ENCODE measurements at regions not wholly inside any gene's neighbourhood (a gene's known extent, or its start where the extent isn't known, plus 50 kb on each side); places are given as distances from the start of the nearest gene placed in this dataset.
A peak's percentile ranks its signal among the peaks of the same experiment; 100 is the strongest.

DNA sequence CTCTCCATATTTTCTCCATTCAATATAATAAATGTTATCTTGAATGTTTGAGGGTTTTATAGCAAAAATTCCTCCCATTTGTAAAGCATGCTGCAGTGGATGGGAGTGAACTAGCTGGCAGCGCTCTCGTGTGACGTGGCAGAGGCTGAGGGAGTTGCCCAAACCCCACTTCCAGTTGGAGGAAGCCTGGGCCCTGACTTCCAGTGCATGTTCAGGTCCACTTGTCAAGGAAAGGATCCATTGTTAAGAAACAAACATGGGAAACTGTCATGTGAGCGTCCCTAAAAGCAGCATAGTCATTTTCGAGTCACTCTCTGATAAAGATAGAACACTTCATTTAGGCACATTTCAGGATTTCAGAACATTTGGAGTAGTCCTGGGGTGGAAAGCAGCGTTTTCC is 116.6 kb downstream of the SLC25A47 start:
- Histone ChIP-seq H3K27me3 (ENCODE audit: control insufficient read depth in 2 of 2, insufficient read depth in 1 of 2, low read length in 1 of 2) (no peaks in the 10 kb centered on the region), H3K27ac (ENCODE audit: low read depth in 1 of 2, low read length in 1 of 2) (no peak overlapping the region), H3K4me1 (ENCODE audit: control insufficient read depth in 2 of 2, insufficient read depth in 2 of 2, low read length in 2 of 2) (peaks cover 3 to 45% of the 10 kb centered on the region in 2 donors), H3K36me3 (ENCODE audit: control insufficient read depth in 2 of 2, insufficient read depth in 2 of 2, low read length in 1 of 2) (no peaks in the 10 kb centered on the region), H3K9me3 (ENCODE audit: control insufficient read depth in 2 of 2, insufficient read depth in 1 of 2, low read length in 1 of 2) (no peaks in the 10 kb centered on the region), H3K4me3 (ENCODE audit: low read length in 2 of 2) (no peak overlapping the region)
- DNase-seq (ENCODE audit: low read depth in 6 of 9, low spot score in 9 of 9) = no peak
- 92% methylated on average over 6 of the region's 6 CpGs for WGBS

DNA sequence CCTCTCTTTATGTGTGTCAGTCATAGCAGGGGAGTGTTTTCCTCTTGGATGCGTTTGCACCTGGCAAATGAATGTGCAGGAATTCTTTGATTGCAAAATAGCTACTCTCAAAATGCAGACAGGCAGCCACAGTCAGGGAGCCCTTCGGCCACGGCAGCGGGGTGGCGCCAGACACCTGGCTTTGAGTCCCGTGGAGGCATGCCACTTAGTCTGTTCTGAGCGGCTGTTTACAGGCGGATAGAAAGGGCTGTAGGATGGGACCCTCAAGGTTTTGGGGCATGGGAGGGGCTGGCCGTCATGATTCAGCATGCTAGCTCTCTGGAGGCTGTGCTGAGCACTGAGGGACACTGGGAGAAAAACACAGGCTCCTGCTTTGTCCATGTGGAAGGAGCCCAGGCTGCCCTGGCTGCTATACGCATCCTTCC is 117.1 kb downstream of the SLC25A47 start:
- no peak overlapping the region for H3K4me3 ChIP-seq (ENCODE audit: low read length in 2 of 2)
- peak in 7 of 9 donors; percentile 11 to 73 (median 51) for DNase-seq (ENCODE audit: low read depth in 6 of 9, low spot score in 9 of 9)
- peaks cover 3 to 45% of the 10 kb centered on the region in 2 donors for H3K4me1 ChIP-seq (ENCODE audit: control insufficient read depth in 2 of 2, insufficient read depth in 2 of 2, low read length in 2 of 2)
- H3K27ac ChIP-seq (ENCODE audit: low read depth in 1 of 2, low read length in 1 of 2) = no peak overlapping the region
- H3K36me3 ChIP-seq (ENCODE audit: control insufficient read depth in 2 of 2, insufficient read depth in 2 of 2, low read length in 1 of 2) = no peaks in the 10 kb centered on the region
- 53% methylated on average over 10 of the region's 10 CpGs for WGBS
- no peaks in the 10 kb centered on the region for H3K9me3 ChIP-seq (ENCODE audit: control insufficient read depth in 2 of 2, insufficient read depth in 1 of 2, low read length in 1 of 2)
- H3K27me3 ChIP-seq (ENCODE audit: control insufficient read depth in 2 of 2, insufficient read depth in 1 of 2, low read length in 1 of 2) = no peaks in the 10 kb centered on the region

DNA sequence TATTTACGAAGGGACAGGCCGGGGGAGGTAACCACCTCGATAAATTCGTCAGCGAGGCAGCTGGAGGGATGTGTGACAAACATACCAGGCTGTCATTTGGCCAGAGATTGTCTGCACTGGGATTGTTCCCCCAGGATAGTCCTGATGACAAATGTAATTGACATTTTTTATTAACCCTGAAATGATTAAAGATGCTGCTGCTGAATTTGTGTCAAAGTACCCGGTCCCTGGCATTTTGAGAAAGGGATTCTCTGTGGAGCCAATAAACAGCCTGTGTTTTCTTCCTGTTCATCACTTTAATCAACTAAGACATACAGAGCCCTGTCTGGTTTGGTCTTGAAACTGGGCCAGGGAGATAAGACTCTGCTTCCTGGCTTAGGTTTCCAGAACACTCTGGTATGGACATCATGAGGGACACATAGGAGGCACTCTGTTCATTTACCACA is 117.6 kb downstream of the SLC25A47 start:
- Histone ChIP-seq H3K27ac (ENCODE audit: low read depth in 1 of 2, low read length in 1 of 2) (no peak overlapping the region), H3K4me1 (ENCODE audit: control insufficient read depth in 2 of 2, insufficient read depth in 2 of 2, low read length in 2 of 2) (peaks cover 3 to 45% of the 10 kb centered on the region in 2 donors)
- WGBS = 98% methylated on average over 6 of the region's 6 CpGs

DNA sequence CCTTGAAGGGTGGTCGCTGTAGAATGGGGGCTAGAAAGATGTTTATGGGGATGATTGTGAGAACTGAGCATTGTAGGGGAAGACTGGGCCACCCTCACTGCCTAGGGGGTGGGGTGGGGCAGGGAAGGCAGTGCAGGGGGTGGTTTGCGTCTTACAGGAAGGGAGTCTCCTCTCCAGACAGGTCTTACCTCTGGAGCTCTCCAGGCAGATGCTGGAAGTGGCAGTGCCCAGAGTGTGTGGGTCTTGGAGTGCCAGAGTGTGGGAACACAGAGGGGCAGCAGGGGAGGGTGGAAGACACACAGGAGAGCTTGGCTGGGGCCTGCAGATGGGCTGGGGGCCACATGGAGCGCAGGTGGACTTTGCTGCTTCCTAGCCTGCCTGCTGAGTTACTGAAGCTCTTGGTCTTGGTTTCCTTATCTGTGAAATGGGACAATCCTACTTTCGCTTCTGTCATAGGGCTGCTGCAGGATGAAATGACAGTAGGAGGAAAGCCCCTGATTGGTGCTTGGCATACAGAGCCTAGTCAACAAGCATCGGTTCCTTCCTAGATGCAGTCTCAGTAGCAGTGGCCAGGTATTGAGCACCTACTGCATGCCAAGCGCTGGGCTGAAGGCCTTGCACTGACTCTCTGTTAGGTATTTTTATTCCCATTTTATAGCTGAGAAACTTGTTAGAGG is 118.3 kb downstream of the SLC25A47 start:
- no peak overlapping the region for H3K27ac ChIP-seq (ENCODE audit: low read depth in 1 of 2, low read length in 1 of 2)
- peaks cover 3 to 45% of the 10 kb centered on the region in 2 donors for H3K4me1 ChIP-seq (ENCODE audit: control insufficient read depth in 2 of 2, insufficient read depth in 2 of 2, low read length in 2 of 2)
- H3K4me3 ChIP-seq (ENCODE audit: low read length in 2 of 2) = no peak overlapping the region
- 95% methylated on average over 6 of the region's 6 CpGs for WGBS
- no peak for DNase-seq (ENCODE audit: low read depth in 6 of 9, low spot score in 9 of 9)
- H3K36me3 ChIP-seq (ENCODE audit: control insufficient read depth in 2 of 2, insufficient read depth in 2 of 2, low read length in 1 of 2) = no peaks in the 10 kb centered on the region
- no peaks in the 10 kb centered on the region for H3K27me3 ChIP-seq (ENCODE audit: control insufficient read depth in 2 of 2, insufficient read depth in 1 of 2, low read length in 1 of 2)
- H3K9me3 ChIP-seq (ENCODE audit: control insufficient read depth in 2 of 2, insufficient read depth in 1 of 2, low read length in 1 of 2) = no peaks in the 10 kb centered on the region

More for the DNA sequence above, 117.6 kb downstream of the SLC25A47 start:
- Histone ChIP-seq H3K36me3 (ENCODE audit: control insufficient read depth in 2 of 2, insufficient read depth in 2 of 2, low read length in 1 of 2) (no peaks in the 10 kb centered on the region), H3K27me3 (ENCODE audit: control insufficient read depth in 2 of 2, insufficient read depth in 1 of 2, low read length in 1 of 2) (no peaks in the 10 kb centered on the region), H3K4me3 (ENCODE audit: low read length in 2 of 2) (no peak overlapping the region), H3K9me3 (ENCODE audit: control insufficient read depth in 2 of 2, insufficient read depth in 1 of 2, low read length in 1 of 2) (no peaks in the 10 kb centered on the region)
- DNase-seq (ENCODE audit: low read depth in 6 of 9, low spot score in 9 of 9) = no peak

DNA sequence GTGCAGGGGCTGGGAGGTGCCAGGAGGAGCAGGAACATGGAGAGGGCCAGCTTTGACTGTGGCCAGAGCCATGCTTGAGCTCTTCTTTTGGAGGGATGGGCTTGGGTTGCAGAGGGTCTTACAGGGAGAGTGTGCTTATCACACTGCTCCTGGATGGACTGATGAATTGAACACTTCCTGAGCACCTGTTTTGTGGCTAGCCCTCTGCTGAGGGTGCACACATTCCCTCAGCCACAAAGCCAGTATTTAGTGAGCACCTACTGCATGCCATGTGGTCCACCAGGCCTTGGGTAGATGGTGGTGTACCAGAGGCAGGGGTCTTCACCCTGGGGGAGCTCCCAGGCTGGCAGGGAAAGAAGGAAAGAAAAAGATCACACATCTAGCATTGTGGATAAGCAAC is 118.9 kb downstream of the SLC25A47 start:
- Histone ChIP-seq H3K9me3 (ENCODE audit: control insufficient read depth in 2 of 2, insufficient read depth in 1 of 2, low read length in 1 of 2) (no peaks in the 10 kb centered on the region), H3K27ac (ENCODE audit: low read depth in 1 of 2, low read length in 1 of 2) (no peak overlapping the region), H3K36me3 (ENCODE audit: control insufficient read depth in 2 of 2, insufficient read depth in 2 of 2, low read length in 1 of 2) (no peaks in the 10 kb centered on the region), H3K4me3 (ENCODE audit: low read length in 2 of 2) (no peak overlapping the region), H3K4me1 (ENCODE audit: control insufficient read depth in 2 of 2, insufficient read depth in 2 of 2, low read length in 2 of 2) (peaks cover 3 to 47% of the 10 kb centered on the region in 2 donors), H3K27me3 (ENCODE audit: control insufficient read depth in 2 of 2, insufficient read depth in 1 of 2, low read length in 1 of 2) (no peaks in the 10 kb centered on the region)
- DNase-seq (ENCODE audit: low read depth in 6 of 9, low spot score in 9 of 9) = no peak

DNA sequence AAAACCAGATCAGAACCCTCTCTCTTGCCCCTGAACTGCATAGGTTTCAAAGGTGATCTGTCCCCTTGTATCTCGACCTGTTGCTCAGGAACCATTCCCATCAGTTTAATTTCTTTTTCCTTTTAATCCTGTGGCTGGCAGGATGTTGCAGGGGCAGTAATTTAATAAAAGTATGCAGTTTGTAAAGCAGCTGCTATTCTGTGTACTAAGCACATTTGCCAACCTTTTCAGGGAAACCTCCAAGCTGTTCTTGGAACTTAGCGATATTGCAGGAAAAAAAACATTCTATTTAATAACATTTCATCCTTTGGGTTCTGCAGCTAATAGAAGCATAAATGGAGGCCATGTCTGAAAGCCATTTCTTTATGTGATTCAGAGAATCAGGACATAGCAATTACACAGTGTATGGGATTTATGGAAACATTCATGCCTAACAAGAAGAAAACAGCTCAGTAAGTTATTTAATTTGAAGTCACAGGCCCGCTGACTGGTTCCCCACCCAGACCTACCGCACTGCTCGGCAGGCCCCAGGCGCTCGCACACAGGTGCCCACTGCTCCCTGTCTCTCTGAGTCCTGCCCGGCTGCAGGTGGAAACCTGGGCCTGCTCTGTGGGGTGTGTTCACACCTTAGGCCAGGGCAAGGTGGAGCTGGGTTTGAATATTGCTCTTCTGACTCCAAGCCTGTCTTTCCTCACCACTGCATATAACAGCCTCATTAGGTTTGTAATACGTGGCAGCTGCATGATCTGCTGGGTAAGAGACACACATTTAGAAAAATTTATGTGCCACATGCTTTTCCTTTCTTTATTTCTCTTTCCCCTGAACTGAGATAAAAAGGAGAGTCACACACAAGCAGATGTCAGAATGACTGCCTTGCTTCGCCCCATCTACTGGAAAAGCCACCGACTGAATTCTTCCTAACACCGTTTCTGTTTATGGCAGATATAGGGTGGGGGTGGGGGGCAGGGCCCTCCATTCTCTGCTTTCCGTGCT is 119.7 kb downstream of the SLC25A47 start:
- no peak overlapping the region for H3K4me3 ChIP-seq (ENCODE audit: low read length in 2 of 2)
- 92% methylated on average over 13 of the region's 13 CpGs for WGBS
- no peaks in the 10 kb centered on the region for H3K9me3 ChIP-seq (ENCODE audit: control insufficient read depth in 2 of 2, insufficient read depth in 1 of 2, low read length in 1 of 2)
- H3K4me1 ChIP-seq (ENCODE audit: control insufficient read depth in 2 of 2, insufficient read depth in 2 of 2, low read length in 2 of 2) = peaks cover 3 to 53% of the 10 kb centered on the region in 2 donors
- H3K27ac ChIP-seq (ENCODE audit: low read depth in 1 of 2, low read length in 1 of 2) = peak overlapping the region in 1 of 2 donors; percentile 2
- no peaks in the 10 kb centered on the region for H3K36me3 ChIP-seq (ENCODE audit: control insufficient read depth in 2 of 2, insufficient read depth in 2 of 2, low read length in 1 of 2)
- no peaks in the 10 kb centered on the region for H3K27me3 ChIP-seq (ENCODE audit: control insufficient read depth in 2 of 2, insufficient read depth in 1 of 2, low read length in 1 of 2)
- no peak for DNase-seq (ENCODE audit: low read depth in 6 of 9, low spot score in 9 of 9)

DNA sequence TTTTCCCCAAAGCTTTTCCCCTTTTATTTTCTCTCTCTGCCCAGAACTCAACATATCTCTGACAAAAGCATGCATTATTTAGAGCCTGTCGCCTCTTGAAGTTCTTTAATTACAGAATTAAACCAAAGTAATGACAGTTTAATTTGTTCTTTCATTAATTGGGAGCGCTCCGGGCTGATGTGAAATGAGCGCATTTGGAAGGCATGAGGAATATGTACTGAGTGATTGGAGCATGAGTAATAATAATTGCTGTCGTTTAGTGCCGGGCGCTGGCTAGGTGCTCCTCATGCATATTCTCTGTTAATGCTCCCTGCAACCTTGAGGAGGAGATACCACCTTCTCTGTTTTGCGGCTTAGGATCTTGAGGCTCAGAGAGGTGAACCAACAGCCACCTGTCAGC is 120.5 kb downstream of the SLC25A47 start:
- Histone ChIP-seq H3K27me3 (ENCODE audit: control insufficient read depth in 2 of 2, insufficient read depth in 1 of 2, low read length in 1 of 2) (no peaks in the 10 kb centered on the region), H3K36me3 (ENCODE audit: control insufficient read depth in 2 of 2, insufficient read depth in 2 of 2, low read length in 1 of 2) (no peaks in the 10 kb centered on the region)
- WGBS = 97% methylated on average over 8 of the region's 8 CpGs

DNA sequence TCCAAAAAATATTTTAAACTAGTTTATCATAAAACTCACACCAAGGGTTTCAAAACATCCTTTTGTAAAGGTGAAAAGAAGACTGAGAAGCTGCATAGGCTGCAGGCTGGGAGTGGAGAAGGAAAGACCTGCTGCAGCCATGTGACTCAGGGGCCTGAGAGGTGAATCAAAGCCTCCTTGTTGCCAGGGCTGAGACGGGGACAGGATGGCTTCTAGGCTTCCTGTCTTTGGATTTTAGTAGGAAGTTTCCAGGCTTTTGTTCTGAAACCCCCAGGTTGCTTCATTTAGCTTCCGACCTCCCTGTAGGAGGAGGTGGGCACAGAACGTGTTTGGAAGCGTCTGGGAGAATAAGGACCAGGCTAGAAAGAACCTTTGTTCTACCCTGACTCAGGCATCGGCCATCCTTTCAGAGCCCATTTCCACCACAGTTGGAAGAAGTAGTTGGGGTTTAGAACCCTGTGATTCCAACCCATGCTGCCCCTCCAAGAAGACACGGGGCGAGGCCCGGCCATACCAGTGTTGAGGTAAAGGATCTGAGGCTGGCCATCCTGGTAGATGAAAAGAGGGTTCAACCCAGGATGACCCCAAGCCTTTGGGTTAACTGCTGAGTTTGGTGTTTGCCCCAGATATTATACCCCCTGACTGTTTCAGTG is 122.4 kb downstream of the SLC25A47 start:
- H3K36me3 ChIP-seq (ENCODE audit: control insufficient read depth in 2 of 2, insufficient read depth in 2 of 2, low read length in 1 of 2) = no peaks in the 10 kb centered on the region
- no peak overlapping the region for H3K27ac ChIP-seq (ENCODE audit: low read depth in 1 of 2, low read length in 1 of 2)
- H3K27me3 ChIP-seq (ENCODE audit: control insufficient read depth in 2 of 2, insufficient read depth in 1 of 2, low read length in 1 of 2) = no peaks in the 10 kb centered on the region
- H3K9me3 ChIP-seq (ENCODE audit: control insufficient read depth in 2 of 2, insufficient read depth in 1 of 2, low read length in 1 of 2) = no peaks in the 10 kb centered on the region
- WGBS = 96% methylated on average over 8 of the region's 8 CpGs
- peaks cover 3 to 38% of the 10 kb centered on the region in 2 donors for H3K4me1 ChIP-seq (ENCODE audit: control insufficient read depth in 2 of 2, insufficient read depth in 2 of 2, low read length in 2 of 2)
- no peak for DNase-seq (ENCODE audit: low read depth in 6 of 9, low spot score in 9 of 9)
- H3K4me3 ChIP-seq (ENCODE audit: low read length in 2 of 2) = no peak overlapping the region

More for the DNA sequence above, 120.5 kb downstream of the SLC25A47 start:
- Histone ChIP-seq H3K27ac (ENCODE audit: low read depth in 1 of 2, low read length in 1 of 2) (no peak overlapping the region), H3K4me3 (ENCODE audit: low read length in 2 of 2) (no peak overlapping the region), H3K9me3 (ENCODE audit: control insufficient read depth in 2 of 2, insufficient read depth in 1 of 2, low read length in 1 of 2) (no peaks in the 10 kb centered on the region), H3K4me1 (ENCODE audit: control insufficient read depth in 2 of 2, insufficient read depth in 2 of 2, low read length in 2 of 2) (peaks cover 3 to 53% of the 10 kb centered on the region in 2 donors)
- DNase-seq (ENCODE audit: low read depth in 6 of 9, low spot score in 9 of 9) = no peak

Measured in thymus (tissue), 11 donors.